Peyer's patch (tissue), 4 donors: ENCODE measurements at regions not wholly inside any gene's neighbourhood (a gene's known extent, or its start where the extent isn't known, plus 50 kb on each side); places are given as distances from the start of the nearest gene placed in this dataset.
"Not testable (repeated sequence)": the region's sequence is repeated elsewhere in the genome, so short reads cannot be mapped to it uniquely, and the experiment has no call there.

Experiments used
- DNase-seq, 3 donors: peaks; one replicate each; pipeline ENCODE4 v3.0.0-alpha.2; 2017 to 2019
- H3K27ac ChIP-seq, 4 donors: fragments of 200-600 bp; sonication (generic); one replicate each; pipeline ENCODE4 v1.5.1; 2016 to 2019
- H3K27me3 ChIP-seq, 2 donors: fragments of 200-600 bp; sonication (generic); one replicate each; pipeline ENCODE4 v1.5.1; 2019
- H3K36me3 ChIP-seq, 3 donors: fragments of 200-600 bp; sonication (generic); one replicate each; pipeline ENCODE4 v1.5.1; 2016 to 2019
- H3K4me1 ChIP-seq, 4 donors: fragments of 200-600 bp; sonication (generic); one replicate each; pipeline ENCODE4 v1.5.1; 2016 to 2019
- H3K4me3 ChIP-seq, 4 donors: fragments of 200-600 bp; sonication (generic); 1 replicate in 3 of 4; 2 replicates in 1 of 4; pipeline ENCODE4 v1.5.1; 2016 to 2019; ENCODE audit warnings: mild to moderate bottlenecking in 1 of 4
- H3K9me3 ChIP-seq, 4 donors: fragments of 200-600 bp; sonication (generic); one replicate each; pipeline ENCODE4 v1.5.1; 2016 to 2019; ENCODE audit warnings: mild to moderate bottlenecking in 1 of 4
- CTCF ChIP-seq, 6 experiments: fragments of 450-650 bp in 4 of 6; fragments of 200-600 bp in 2 of 6; sonication (generic) in 1 of 6; IDR thresholded peaks; one replicate each; pipeline ENCODE4 v1.5.1; 2017 to 2019; ENCODE audit warnings: antibody characterized with exemption in 6 of 6, mild to moderate bottlenecking in 3 of 6, moderate library complexity in 1 of 6
- POLR2A ChIP-seq, 2 donors: fragments of 450-650 bp; IDR thresholded peaks; one replicate each; pipeline ENCODE4 v1.5.1; 2017; ENCODE audit warnings: antibody characterized with exemption in 2 of 2, mild to moderate bottlenecking in 2 of 2, moderate library complexity in 2 of 2

GRCh38 chr1:208988811-208989222 is 594.7 kb upstream of the CAMK1G start:
- H3K4me1 ChIP-seq = peaks cover 0 to 9% (median 0%) of the 10 kb centered on the region in 4 donors
- DNase-seq = no peak
- TF ChIP-seq POLR2A (IDR thresholded peaks at IDR 0.05) (no peak), CTCF (IDR thresholded peaks at IDR 0.05) (no peak)
- H3K4me3 ChIP-seq = peak overlapping the region in 3 of 4 donors; percentile 3 to 49 (median 40)
- no peaks in the 10 kb centered on the region for H3K9me3 ChIP-seq
- peak overlapping the region in 2 of 4 donors; percentile 37 to 71 for H3K27ac ChIP-seq
- H3K27me3 ChIP-seq = no peaks in the 10 kb centered on the region
- H3K36me3 ChIP-seq = no peaks in the 10 kb centered on the region

- TF ChIP-seq CTCF (IDR thresholded peaks at IDR 0.05) (no peak), POLR2A (IDR thresholded peaks at IDR 0.05) (no peak)
- no peak for DNase-seq
- no peaks in the 10 kb centered on the region for H3K27me3 ChIP-seq
- H3K4me1 ChIP-seq = peaks cover 0 to 9% (median 0%) of the 10 kb centered on the region in 4 donors
- no peak overlapping the region for H3K4me3 ChIP-seq
- H3K36me3 ChIP-seq = no peaks in the 10 kb centered on the region
- H3K9me3 ChIP-seq = no peaks in the 10 kb centered on the region
- no peak overlapping the region for H3K27ac ChIP-seq
These were observed 593.1 kb upstream of the CAMK1G start for GRCh38 chr1:208990456-208990855.

GRCh38 chr1:208997053-208997452 is 586.5 kb upstream of the CAMK1G start:
- not testable (repeated sequence) for H3K4me3 ChIP-seq, H3K36me3 ChIP-seq, H3K27me3 ChIP-seq, DNase-seq, H3K27ac ChIP-seq, H3K9me3 ChIP-seq, H3K4me1 ChIP-seq

GRCh38 chr1:208997726-208998312 is 585.7 kb upstream of the CAMK1G start:
- Histone ChIP-seq H3K27me3 (no peaks in the 10 kb centered on the region), H3K36me3 (no peaks in the 10 kb centered on the region), H3K4me3 (no peak overlapping the region), H3K27ac (no peak overlapping the region), H3K9me3 (no peaks in the 10 kb centered on the region), H3K4me1 (no peaks in the 10 kb centered on the region)
- TF ChIP-seq POLR2A (IDR thresholded peaks at IDR 0.05) = no peak
- TF ChIP-seq CTCF (IDR thresholded peaks at IDR 0.05) = peak in 2 of 6 experiments; percentile 13 to 21
- DNase-seq = no peak

- no peaks in the 10 kb centered on the region for H3K27me3 ChIP-seq
- TF ChIP-seq POLR2A (IDR thresholded peaks at IDR 0.05) = no peak
- TF ChIP-seq CTCF (IDR thresholded peaks at IDR 0.05) = no peak
- H3K36me3 ChIP-seq = no peaks in the 10 kb centered on the region
- no peaks in the 10 kb centered on the region for H3K9me3 ChIP-seq
- no peak overlapping the region for H3K27ac ChIP-seq
- H3K4me3 ChIP-seq = no peak overlapping the region
- no peaks in the 10 kb centered on the region for H3K4me1 ChIP-seq
- DNase-seq = no peak
These were observed 574.9 kb upstream of the CAMK1G start for GRCh38 chr1:209008586-209008985.

- Histone ChIP-seq H3K27ac (no peak overlapping the region), H3K4me1 (no peaks in the 10 kb centered on the region), H3K9me3 (no peaks in the 10 kb centered on the region), H3K27me3 (no peaks in the 10 kb centered on the region), H3K4me3 (no peak overlapping the region), H3K36me3 (no peaks in the 10 kb centered on the region)
- TF ChIP-seq POLR2A (IDR thresholded peaks at IDR 0.05) = no peak
- TF ChIP-seq CTCF (IDR thresholded peaks at IDR 0.05) = no peak
- DNase-seq = no peak
These were observed 572.9 kb upstream of the CAMK1G start for GRCh38 chr1:209010475-209011230.
